Kidney capillary endothelial cell (primary cell): ENCODE measurements at regions not wholly inside any gene's neighbourhood (a gene's known extent, or its start where the extent isn't known, plus 50 kb on each side); places are given as distances from the start of the nearest gene placed in this dataset.

Source experiments
- DNase-seq: peaks from one replicate; pipeline ENCODE4 v3.0.0-alpha.2; 2018; ENCODE audit warnings: low spot score

DNA sequence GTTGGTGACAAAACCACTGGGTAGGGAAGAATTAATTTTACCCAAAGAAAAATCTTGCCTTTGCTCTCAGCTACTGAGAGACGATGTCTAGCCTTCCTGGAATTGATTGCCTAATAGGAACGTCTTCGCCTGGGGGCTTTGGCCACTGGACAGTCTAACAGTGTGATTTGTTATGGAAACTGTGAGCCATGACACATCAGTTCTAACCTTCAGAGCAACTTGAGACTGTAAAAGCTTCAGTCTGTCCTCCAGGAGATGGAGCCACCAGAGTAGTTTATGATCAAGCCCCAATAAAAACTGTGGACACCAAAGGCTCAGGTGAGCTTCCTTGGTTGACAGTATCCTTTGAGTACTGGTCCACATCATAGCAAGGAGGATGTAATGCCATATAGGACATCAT is 235.8 kb upstream of the TMCO5A start:
- DNase-seq: no peak

DNA sequence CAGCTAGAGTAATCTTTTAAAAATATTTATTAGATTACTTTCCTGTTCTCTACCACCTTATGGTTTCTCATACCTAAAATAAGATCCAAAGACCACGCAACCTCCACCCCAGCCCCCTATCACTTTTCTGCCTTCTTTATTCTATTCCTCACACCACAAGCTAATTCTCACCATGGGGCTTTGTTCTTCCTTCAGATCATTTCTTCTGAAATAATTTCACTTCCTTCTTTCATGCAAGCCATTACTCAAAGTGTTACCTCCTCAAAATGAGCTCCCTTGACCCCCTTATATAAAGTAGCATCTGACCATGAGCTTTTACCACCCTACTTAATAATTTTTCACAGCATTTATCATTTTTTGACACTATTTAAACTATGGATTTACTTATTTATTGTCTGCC is 233.2 kb upstream of the TMCO5A start:
- DNase-seq: no peak

DNA sequence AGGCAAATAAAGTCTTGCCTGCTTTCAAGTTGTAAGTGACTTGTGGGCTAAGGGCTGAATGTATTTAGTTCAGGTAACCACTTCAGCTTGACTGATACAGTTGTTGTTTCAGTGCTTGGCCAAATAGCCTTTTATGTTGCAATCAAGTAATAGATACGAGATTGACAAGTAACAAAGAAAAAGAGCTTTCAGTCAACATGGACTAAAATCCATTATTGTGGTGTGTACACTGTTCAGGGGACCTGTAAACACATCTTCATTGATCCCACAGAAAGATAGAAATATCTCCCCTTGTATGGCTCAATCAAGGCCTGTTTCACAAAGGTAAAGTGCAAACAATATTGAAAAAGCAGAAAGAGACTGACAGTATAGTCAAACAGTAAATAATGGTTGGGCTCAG is 224.8 kb upstream of the TMCO5A start:
- no peak for DNase-seq

DNA sequence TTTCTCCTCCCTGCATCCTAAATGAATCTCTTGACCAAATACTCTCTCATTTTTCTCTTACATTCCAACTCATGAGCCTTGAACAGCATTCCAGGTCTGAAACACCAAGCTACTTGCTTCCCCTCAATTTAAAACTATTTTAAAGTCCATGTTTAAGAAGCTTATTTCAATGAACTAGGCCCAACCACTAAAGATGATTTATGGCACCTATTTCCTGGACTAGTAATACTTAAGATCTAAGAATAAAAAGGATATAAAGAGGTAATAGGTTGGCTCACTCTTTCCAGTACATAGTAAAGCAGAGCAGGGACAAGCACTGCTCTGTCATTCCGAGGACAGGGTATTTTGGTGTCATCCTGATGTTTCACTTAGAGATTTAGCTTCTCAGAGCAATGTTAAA is 219.3 kb upstream of the TMCO5A start:
- no peak for DNase-seq

DNA sequence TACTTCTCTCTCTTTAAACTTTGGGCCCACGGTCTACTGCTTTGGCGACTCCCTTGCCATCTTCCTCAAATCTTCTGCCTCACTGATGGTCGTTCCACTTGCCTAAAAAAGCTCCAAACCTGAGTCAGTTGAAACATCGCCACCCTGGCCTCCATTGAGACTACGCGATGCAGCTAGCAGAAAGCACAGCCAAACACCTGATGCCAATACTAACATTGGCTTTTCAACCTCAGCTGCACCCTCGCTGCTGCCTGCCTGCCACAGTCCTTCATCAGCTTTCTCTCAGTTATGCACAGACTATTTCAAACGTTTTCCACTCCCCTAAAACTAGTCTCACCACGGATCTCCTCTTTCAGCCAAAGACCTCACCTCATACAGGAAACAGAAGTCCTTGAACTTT is 214.2 kb upstream of the TMCO5A start:
- no peak for DNase-seq

DNA sequence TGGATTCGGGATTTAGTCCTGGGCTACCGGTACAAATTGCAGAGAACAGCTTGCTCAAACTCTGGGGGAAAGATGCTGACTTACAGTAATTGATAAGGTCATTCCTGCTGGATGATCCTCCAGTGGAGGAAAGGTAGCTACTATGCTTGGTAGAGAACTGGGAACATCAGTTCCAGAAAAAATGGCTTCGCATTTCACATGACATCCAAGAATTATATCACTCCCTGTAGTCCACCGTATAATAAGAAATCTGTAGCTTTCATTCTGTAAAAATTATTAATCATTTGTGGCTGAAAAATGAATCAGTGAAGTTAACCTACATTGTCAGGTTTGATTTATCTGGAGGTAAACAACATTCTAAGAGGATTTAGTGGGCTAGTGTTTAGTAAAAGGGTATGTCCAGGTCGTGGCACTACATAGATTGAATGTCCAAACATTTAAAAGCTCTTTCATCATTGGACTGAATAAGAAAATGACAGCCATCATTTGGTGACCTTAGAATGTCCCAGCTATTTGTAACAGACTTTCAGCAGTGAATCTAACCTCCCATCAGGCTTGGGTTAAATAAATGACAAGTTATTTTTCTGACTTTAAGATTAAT is 203.2 kb upstream of the TMCO5A start:
- DNase-seq: no peak

DNA sequence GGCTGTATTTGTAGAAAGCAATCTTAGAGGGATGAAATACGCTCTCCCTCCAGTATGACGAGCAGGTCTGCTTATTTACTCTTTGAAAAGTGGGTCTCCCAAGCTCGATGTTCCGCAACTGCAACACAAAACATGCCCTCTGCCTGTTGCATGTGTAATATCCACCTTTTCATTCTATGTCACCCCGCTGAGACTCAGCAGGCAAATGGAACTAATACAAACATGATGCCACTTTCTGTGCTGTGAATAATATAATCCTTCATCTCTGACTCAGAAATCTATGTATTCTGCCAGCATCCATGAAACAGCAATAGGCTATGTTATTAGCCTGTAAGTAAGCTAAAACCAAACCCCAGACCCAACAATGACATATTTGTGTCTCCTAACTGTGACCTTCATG is 200.8 kb upstream of the TMCO5A start:
- no peak for DNase-seq

DNA sequence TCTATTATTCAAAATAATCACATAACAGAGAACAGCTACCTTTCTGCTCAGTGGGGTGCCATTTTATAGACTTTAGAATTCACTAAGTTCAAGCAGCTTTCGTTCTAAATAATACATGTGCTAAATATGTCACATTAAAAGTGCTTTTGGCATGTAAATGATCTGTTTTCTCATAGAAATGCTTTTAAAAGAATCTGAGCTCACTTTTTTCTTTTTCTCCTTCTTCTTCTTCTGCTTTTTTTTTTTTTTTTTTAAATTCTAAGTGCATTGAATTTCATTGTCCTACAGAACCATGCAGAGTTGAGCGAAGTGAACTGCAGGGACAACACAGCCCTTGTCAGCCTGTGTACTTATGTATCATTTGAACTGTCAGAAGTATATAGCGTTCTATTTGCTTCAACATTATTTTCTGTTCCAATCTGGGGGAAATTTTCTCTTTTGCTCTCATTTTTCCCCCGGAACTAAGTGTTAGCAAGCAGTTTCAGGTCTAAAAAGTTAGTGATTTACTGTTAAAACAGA is 193.8 kb upstream of the TMCO5A start:
- DNase-seq: no peak

DNA sequence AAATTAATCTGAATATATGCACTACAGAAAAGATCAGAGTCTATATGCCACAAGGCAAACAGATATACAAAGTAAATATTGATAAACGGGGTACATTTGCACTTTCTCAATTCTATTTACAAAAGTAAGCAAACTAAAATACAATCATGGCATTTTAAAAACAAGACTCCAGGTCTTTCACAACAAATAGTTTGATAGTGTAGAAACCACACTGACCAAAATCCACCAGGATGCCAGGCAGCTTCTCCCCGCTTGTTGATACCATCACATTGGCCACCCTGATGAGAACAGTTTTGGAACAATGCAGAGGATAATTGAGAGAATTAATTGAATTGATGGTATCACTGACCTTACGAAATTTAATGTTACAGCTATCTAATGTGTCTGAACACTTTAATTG is 190.6 kb upstream of the TMCO5A start:
- no peak for DNase-seq

DNA sequence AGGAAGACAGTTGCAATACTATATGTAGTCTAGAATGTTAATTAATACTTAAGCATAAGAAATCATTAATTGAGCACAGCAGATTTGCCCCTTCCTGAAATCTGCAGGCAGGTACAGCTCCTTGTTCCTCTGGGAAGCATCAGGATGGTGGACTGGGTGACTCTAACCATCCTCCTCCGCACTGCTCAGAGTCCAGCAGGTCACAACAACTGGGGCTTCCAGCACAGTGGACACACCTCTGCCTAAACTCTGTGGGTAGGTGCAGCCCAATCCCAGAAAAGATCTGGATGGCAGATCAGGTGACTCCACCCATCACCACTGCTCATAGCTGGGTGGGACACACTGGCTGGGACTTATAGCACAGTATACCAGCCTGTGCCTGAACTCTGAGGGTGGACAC is 189.9 kb upstream of the TMCO5A start:
- no peak for DNase-seq

DNA sequence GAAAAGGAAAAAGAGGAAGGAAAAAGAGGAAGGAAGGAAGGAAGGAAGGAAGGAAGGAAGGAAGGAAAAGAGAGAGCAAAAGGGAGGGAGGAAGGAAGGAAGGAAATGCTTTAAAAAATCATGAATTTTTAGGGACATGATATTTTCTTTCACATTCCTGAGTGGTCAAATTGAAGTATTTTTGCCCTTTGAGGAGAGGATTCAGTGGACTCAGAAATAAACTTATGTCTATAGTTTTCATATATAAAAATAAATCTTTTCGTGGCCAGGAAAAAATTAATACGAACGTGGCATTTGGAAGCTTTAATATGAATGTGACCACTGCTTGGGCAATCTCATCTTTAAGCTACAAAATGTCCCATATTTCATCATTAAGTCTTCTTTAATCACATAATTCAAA is 183.0 kb upstream of the TMCO5A start:
- DNase-seq: no peak

DNA sequence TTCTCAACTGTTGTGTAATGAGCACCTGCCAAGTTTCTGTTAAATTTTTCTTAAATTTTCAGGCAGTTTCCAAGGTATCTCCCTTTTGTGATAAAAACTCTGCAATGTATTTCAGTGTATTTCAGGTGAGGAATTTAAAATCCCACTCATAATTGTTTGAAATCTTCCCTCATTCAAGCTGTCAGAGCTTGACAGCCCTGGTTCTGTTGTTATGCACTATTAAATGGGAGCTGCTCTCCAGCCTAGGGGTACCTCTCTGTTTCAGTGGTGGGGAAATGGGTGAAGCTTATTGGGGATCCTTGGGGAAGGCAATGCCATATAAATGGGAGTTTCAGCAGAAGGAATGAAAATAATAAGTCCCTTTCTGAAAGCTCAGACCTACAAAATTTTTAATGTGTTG is 178.0 kb upstream of the TMCO5A start:
- DNase-seq: no peak

DNA sequence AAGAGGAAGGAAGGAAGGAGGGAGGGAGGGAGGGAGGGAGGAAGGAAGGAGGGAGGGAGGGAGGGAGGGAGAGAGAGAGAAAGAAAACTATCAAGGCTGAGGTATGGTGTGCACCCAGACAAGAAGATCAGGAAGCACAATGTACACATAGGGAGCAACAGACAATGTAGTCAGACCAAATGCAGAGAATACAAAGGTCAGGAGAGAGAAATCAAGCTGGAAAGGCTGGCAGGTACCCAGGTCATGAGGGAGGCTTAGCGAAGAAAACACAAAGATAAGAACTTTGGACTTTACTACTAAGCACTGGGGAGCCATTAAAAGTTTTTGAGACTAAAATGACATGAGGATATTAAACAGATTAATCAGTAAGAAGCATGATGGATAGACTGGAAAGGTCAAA is 176.0 kb upstream of the TMCO5A start:
- no peak for DNase-seq

DNA sequence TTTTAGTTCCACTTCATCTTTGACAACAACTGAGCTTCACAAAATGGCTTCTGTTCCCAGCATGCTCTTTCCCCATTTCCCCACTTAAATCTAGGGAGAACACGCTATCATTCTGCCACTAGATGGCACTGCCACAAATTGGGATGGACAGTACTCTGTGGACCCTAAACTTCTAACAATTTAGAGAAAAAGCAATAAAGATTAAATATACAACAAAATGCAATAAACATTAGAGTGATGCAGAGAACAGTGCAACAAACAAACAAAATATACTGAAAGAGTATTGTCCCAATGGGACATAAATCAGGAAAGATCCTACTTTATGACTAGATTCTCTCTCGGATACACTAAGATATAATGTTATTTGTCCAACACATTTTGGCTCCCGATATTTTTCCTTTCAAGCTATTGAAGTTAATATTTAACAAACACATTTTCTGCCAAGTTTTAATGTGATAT is 169.7 kb upstream of the TMCO5A start:
- peak; percentile 77 for DNase-seq

DNA sequence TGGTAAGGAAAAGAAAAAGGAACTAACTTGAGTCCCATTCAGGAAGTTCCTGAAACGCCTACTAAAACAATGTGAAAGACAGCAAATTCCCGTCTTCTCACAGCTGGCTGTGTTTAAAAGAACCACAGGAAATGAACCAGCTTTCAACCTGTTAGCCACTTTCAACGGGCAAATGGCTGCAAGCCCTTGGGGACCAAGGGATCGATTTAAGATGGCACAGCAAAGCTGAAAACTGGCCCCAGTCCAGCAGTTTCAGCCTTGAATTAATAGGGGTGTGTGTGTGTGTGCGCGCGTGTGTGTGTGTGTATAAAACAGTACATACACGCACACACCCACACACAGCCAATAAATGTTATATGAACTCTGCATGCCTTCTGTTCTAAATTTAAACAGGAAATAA is 168.7 kb upstream of the TMCO5A start:
- DNase-seq: peak; percentile 49

DNA sequence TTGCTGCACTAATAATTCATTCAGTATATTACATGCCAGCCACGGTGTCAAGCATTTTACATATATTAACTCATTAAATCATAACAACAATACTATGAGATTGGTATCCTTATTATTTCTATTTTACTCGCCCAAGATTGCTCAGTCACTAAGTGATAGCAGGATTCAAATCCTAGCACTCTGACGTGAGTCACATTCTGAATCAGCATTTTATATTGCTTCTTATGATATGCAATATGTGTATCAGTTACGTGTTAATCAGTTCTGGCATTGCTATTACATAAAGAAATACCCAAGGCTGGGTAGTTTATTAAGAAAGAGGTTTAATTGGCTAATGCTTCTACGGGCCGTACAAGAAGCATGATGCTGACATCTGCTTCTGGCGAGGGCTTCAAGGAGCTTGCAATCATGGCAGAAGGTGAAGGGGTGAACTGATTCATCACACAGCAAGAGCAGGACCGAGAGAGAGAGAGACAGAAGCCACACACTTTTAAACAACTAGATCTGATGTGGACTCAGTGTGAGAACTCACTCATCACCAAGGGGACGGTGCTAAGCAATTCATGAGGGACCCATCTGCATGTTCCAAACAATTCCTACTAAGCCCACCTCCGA is 166.5 kb upstream of the TMCO5A start:
- no peak for DNase-seq

DNA sequence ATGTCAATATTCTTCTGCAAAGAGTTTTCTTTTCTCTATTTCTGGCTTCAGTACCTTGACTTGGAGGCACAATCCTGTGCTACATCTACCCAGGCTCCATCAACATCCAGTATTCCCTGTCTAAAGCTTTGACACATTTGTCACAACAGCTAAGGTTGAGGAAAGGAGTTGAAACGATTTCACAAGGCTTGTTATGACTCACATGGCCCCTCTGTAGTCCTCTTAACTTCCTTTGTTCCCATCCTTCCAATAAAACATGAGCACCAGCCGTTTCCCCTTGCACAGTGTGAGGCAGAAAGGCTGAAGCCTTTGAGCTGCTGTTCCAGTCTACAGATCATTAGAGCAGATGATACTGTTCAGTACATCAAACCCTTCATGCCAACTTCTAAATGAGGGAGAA is 163.0 kb upstream of the TMCO5A start:
- DNase-seq: no peak

DNA sequence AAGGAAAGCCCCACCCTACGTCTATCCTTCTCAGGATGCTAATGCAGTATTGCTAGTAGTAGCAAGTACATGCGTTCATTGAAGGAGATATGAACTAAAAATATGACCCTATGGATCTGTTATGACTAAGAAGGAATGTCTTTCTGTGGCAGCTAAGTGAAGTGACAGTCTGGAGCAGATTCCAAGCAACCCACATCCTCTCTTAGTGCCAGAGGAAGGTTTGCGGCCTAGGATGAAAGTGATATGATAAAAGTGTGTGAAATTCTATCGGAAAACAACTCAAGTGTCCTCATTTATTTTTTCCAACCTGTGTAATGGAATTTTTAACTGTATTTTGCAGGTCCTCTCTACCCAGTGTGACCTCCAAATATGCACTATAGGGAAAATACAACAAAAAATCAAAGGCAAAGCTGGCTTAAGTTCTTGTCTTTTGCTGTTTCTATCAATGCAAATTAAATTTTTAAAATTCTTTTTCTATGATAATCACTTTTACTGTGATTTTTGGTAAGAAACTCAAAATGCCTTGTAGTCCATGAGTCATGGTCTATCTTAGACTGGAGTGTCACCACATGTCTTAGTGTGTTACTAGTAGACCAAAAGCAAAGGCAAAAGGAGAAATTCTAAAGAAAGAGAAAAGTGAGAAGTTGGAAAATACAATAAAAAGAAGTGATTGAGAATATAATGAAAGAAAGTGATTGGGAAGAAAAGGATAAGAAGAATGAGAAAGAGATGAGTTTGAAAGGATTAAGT is 161.2 kb upstream of the TMCO5A start:
- DNase-seq: no peak

DNA sequence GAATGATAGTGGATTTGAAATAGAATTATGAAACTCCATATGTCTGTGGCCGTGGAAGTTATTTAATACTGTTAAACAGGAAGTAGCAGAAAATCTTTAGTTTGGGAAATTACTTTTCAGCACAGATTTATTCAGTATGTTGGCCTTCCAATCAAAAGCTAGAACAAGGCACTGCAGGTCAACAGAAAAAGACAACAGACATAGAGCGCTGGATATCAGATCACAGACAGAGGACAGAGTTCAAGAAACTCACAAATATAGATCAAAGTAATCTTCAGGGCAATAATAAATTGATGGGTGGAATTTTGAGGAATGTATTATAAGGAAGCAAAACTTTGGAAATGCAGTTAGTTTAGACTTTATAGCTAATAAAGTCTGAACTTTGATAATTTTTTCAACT is 159.5 kb upstream of the TMCO5A start:
- DNase-seq: no peak

DNA sequence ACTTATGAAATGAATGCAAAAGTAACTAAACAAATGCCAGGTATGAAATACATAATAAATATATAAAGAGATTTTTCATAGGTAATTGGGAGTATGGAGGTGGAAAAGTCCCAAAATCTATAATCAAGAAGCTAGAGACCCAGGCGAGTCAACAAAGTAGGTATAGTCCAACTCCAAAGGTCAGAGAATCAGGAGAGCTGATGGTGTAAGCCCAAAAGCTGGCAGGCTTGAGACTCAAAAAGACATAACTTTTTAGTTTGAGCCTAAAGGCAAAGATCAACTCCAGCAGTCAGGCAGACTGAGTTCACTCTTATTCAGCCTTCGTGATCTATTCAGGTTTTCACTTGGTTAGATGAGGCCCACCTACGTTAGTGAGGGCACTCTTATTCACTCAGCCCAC is 157.4 kb upstream of the TMCO5A start:
- DNase-seq: no peak

DNA sequence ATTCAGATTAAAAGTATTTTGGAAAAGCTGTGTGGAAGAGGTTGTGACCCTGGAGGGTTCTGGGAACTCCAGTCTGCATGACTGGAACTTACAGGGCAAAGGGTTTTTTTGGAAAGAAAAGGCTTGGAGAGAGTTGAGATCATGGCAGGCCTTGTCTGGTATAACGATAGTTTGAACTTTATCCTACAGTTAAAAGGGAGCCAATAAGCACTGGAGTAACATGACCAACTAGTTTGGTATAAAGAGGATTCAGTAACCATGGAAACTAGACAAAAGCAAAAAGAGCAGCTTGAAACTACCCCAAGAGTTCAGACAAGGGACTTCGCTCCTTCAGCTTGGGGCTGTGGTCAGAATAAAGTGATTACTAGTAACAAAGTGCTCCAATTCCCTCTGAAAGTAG is 151.2 kb upstream of the TMCO5A start:
- no peak for DNase-seq

DNA sequence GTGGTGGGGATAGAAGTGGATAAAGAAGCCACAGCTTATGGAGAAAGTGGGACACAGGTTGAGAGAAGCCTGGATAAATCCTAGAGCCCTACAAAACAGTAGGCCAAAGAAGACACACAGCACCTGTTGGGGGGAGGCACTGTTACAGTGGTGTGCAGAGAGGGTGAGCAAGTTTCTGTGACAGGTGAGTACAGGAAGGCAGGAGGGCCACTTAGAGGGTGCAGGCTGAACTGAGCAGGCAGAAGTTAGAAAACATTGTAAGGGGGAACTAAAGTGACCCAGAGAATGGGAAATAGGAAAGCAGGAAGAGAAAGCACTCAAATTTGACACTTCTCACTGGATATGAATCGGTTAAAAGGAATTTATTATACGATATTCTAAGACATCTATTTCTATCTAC is 146.1 kb upstream of the TMCO5A start:
- no peak for DNase-seq

DNA sequence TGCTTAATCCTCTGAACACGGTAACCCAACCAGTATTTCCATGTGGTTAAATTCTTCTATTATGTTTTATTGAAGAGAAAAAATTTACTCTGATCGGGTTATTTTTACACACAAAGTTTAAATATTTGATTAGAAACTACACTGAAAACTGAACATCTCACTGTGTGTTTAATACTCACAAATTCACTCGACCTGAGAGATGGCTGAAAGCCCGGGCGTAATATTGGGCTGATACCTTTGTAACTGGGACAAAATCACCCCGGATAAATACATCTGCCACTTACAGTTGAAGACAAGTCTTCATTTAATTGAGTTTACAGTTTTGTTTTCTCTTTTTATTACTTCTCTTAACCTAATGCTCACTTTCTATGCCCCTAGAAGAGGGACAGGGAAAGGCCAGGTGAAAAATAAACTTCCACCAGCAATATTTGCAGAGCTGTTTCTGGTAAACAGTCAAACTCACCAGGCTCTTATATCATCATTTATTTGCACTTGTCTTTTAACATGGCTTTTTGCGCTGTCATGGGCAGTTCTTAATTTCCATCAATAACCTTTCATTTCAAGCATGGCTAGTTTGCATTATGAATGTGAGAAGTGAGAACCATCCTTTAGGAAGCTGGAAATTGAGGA is 145.6 kb upstream of the TMCO5A start:
- DNase-seq: no peak
